HepG2 (cell line): ENCODE measurements at regions not wholly inside any gene's neighbourhood (a gene's known extent, or its start where the extent isn't known, plus 50 kb on each side); places are given as distances from the start of the nearest gene placed in this dataset.

ENCODE experiments used
- HIVEP1 ChIP-seq: sonication (generic); formaldehyde crosslinking; IDR thresholded peaks from 2 replicates; pipeline ENCODE4 v1.4.0; 2020; ENCODE audit warnings: mild to moderate bottlenecking, missing genetic modification reagents
- MLLT10 ChIP-seq: sonication (generic); formaldehyde crosslinking; IDR thresholded peaks from 2 replicates; pipeline ENCODE4 v1.4.0; 2020; ENCODE audit warnings: missing genetic modification reagents
- NFE2L1 ChIP-seq: sonication (generic); formaldehyde crosslinking; IDR thresholded peaks from 2 replicates; pipeline ENCODE4 v1.4.0; 2020; ENCODE audit warnings: missing genetic modification reagents, mild to moderate bottlenecking, borderline replicate concordance
- NFKBIZ ChIP-seq: IDR thresholded peaks from 2 replicates; pipeline ENCODE4 v1.6.1; 2018; ENCODE audit warnings: missing genetic modification reagents, missing compliant biosample characterization
- NKX3-1 ChIP-seq: sonication (generic); formaldehyde crosslinking; IDR thresholded peaks from 2 replicates; pipeline ENCODE4 v1.5.0; 2020; ENCODE audit warnings: missing genetic modification reagents
- RBAK ChIP-seq: sonication (generic); formaldehyde crosslinking; IDR thresholded peaks from 2 replicates; pipeline ENCODE4 v1.5.1; 2020; ENCODE audit warnings: mild to moderate bottlenecking, missing genetic modification reagents
- SUZ12 ChIP-seq: fragments of 150-350 bp; IDR thresholded peaks from 2 replicates; pipeline ENCODE4 v1.6.1; 2014; ENCODE audit warnings: low read depth, low read length
- TF ChIP-seq, protein P1 (sequence below): sonication (generic); formaldehyde crosslinking; conservative IDR thresholded peaks from 2 replicates; pipeline ENCODE4 v1.4.0; 2020; ENCODE audit warnings: missing genetic modification reagents
- TF ChIP-seq, protein P2 (sequence below): sonication (generic); formaldehyde crosslinking; IDR thresholded peaks from 2 replicates; pipeline ENCODE4 v1.5.0; 2020; ENCODE audit warnings: mild to moderate bottlenecking, missing genetic modification reagents, moderate library complexity
- TF ChIP-seq, protein P3 (sequence below): sonication (generic); formaldehyde crosslinking; conservative IDR thresholded peaks from 2 replicates; pipeline ENCODE4 v1.5.0; 2020; ENCODE audit warnings: missing genetic modification reagents

DNA sequence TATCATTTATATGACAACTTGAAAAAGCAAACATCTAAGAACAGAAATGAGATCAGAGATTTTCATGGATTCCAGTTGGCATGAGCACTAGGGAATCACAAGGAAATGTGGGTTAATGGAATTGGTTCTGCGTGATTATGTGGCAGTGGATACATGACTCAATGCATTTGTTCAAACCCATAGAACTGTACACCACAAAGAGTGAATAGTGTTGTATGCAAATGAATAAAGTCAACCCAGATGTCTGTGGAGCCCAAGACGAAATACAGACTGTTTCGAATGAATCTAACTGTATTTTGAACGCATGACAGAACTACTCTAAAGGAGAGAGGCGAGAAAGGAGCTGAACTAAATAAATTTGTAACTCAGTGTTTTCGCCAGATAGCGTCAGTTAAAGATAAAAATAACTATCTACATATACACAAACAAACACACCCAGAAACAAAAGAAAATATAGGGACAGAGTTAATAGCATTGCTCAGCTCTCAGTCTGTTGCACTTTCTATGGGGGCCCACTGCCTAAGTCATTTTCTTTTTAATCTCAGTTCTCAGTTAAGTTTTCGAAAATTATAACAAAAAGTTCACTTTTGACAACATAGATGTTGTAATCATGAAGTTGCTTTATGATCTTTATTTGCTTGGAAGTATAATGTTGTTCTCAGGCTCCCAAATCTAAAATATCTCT, 636.7 kb upstream of the SEMA3D start (continued):
- TF ChIP-seq, protein P1, sequence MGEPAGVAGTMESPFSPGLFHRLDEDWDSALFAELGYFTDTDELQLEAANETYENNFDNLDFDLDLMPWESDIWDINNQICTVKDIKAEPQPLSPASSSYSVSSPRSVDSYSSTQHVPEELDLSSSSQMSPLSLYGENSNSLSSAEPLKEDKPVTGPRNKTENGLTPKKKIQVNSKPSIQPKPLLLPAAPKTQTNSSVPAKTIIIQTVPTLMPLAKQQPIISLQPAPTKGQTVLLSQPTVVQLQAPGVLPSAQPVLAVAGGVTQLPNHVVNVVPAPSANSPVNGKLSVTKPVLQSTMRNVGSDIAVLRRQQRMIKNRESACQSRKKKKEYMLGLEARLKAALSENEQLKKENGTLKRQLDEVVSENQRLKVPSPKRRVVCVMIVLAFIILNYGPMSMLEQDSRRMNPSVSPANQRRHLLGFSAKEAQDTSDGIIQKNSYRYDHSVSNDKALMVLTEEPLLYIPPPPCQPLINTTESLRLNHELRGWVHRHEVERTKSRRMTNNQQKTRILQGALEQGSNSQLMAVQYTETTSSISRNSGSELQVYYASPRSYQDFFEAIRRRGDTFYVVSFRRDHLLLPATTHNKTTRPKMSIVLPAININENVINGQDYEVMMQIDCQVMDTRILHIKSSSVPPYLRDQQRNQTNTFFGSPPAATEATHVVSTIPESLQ, result no peak
- TF ChIP-seq, protein P2, sequence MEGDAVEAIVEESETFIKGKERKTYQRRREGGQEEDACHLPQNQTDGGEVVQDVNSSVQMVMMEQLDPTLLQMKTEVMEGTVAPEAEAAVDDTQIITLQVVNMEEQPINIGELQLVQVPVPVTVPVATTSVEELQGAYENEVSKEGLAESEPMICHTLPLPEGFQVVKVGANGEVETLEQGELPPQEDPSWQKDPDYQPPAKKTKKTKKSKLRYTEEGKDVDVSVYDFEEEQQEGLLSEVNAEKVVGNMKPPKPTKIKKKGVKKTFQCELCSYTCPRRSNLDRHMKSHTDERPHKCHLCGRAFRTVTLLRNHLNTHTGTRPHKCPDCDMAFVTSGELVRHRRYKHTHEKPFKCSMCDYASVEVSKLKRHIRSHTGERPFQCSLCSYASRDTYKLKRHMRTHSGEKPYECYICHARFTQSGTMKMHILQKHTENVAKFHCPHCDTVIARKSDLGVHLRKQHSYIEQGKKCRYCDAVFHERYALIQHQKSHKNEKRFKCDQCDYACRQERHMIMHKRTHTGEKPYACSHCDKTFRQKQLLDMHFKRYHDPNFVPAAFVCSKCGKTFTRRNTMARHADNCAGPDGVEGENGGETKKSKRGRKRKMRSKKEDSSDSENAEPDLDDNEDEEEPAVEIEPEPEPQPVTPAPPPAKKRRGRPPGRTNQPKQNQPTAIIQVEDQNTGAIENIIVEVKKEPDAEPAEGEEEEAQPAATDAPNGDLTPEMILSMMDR, result no peak
- TF ChIP-seq RBAK (no peak), MLLT10 (CRISPR knock-in tag) (no peak), NFE2L1 (CRISPR knock-in tag) (no peak), HIVEP1 (CRISPR knock-in tag) (no peak), NKX3-1 (CRISPR knock-in tag) (no peak), SUZ12 (no peak), NFKBIZ (CRISPR knock-in tag) (no peak)
- TF ChIP-seq, protein P3, sequence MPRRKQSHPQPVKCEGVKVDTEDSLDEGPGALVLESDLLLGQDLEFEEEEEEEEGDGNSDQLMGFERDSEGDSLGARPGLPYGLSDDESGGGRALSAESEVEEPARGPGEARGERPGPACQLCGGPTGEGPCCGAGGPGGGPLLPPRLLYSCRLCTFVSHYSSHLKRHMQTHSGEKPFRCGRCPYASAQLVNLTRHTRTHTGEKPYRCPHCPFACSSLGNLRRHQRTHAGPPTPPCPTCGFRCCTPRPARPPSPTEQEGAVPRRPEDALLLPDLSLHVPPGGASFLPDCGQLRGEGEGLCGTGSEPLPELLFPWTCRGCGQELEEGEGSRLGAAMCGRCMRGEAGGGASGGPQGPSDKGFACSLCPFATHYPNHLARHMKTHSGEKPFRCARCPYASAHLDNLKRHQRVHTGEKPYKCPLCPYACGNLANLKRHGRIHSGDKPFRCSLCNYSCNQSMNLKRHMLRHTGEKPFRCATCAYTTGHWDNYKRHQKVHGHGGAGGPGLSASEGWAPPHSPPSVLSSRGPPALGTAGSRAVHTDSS (CRISPR knock-in tag), result no peak
- TF ChIP-seq, all 625 proteins: peak for 0
